Muscle of arm (tissue), 1 donor: ENCODE measurements at regions not wholly inside any gene's neighbourhood (a gene's known extent, or its start where the extent isn't known, plus 50 kb on each side); places are given as distances from the start of the nearest gene placed in this dataset.

ENCODE experiments used
- DNase-seq: peaks from one replicate; pipeline ENCODE4 v3.0.0-alpha.2; 2013

- DNase-seq = no peak
Observed at GRCh38 chr6:134495203-134495889, 177.4 kb upstream of the SGK1 start.

GRCh38 chr6:134493789-134494188, 175.9 kb upstream of the SGK1 start:
- DNase-seq = no peak

- no peak for DNase-seq
Observed at GRCh38 chr6:134491477-134491876, 173.6 kb upstream of the SGK1 start.

GRCh38 chr6:134482593-134483270, 164.8 kb upstream of the SGK1 start:
- DNase-seq = peak; percentile 25

- DNase-seq = no peak
Observed at GRCh38 chr6:134481966-134482365, 164.1 kb upstream of the SGK1 start.

- DNase-seq = no peak
Observed at GRCh38 chr6:134480593-134480992, 162.7 kb upstream of the SGK1 start.

- DNase-seq = no peak
Observed at GRCh38 chr6:134478764-134479399, 161.0 kb upstream of the SGK1 start.

GRCh38 chr6:134477991-134478635, 160.2 kb upstream of the SGK1 start:
- DNase-seq = no peak

- no peak for DNase-seq
Observed at GRCh38 chr6:134474955-134475354, 157.0 kb upstream of the SGK1 start.

- DNase-seq = no peak
Observed at GRCh38 chr6:134472661-134473060, 154.7 kb upstream of the SGK1 start.

- DNase-seq = no peak
Observed at GRCh38 chr6:134472046-134472445, 154.1 kb upstream of the SGK1 start.

GRCh38 chr6:134470457-134470975, 152.6 kb upstream of the SGK1 start:
- DNase-seq = no peak

- no peak for DNase-seq
Observed at GRCh38 chr6:134469702-134470456, 152.0 kb upstream of the SGK1 start.

GRCh38 chr6:134468633-134469032, 150.7 kb upstream of the SGK1 start:
- DNase-seq = no peak

GRCh38 chr6:134467620-134468019, 149.7 kb upstream of the SGK1 start:
- no peak for DNase-seq

- DNase-seq = no peak
Observed at GRCh38 chr6:134466771-134467525, 149.0 kb upstream of the SGK1 start.

- peak; percentile 26 for DNase-seq
Observed at GRCh38 chr6:134464690-134465411, 146.9 kb upstream of the SGK1 start.

- DNase-seq = no peak
Observed at GRCh38 chr6:134458857-134459657, 141.1 kb upstream of the SGK1 start.

- DNase-seq = no peak
Observed at GRCh38 chr6:134457941-134458340, 140.0 kb upstream of the SGK1 start.
